GM12878 (cell line): ENCODE measurements at regions not wholly inside any gene's neighbourhood (a gene's known extent, or its start where the extent isn't known, plus 50 kb on each side); places are given as distances from the start of the nearest gene placed in this dataset.

Experiments used
- ATAC-seq: fragments of 200-7000 bp; cut with Tn5 transposase; 3 replicates; pipeline ENCODE4 v1.9.1; 2020; ENCODE audit warnings: mild to moderate bottlenecking, moderate library complexity
- BruUV-seq: library from RNA; stranded (reverse); fragments of 400-500 nt; replicated peaks from 2 replicates; lab custom pipeline; 2021; lab: Mats Ljungman, UMichigan
- CTCF ChIA-PET: fragments of 300-600 bp; sonication (Branson Sonifier 250); formaldehyde crosslinking; extraction: SDS; loops from one replicate; lab custom pipeline; 2021; ENCODE audit warnings: inconsistent platforms; lab: Yijun Ruan, JAX
- POLR2A ChIA-PET: fragments of 350-600 bp; formaldehyde crosslinking; extraction: SDS; loops from one replicate; lab custom pipeline; 2021; ENCODE audit warnings: inconsistent platforms; lab: Charles Lee
- RAD21 ChIA-PET: fragments of 300-600 bp; sonication (Branson Sonifier 250); formaldehyde crosslinking; loops from one replicate; lab custom pipeline; 2023; ENCODE audit warnings: antibody characterized with exemption; ENCODE audit not compliant: unreplicated experiment; lab: Charles Lee
- SMC1A ChIA-PET: fragments of 300-600 bp; sonication (Branson Sonifier 250); formaldehyde crosslinking; loops from one replicate; lab custom pipeline; 2023; ENCODE audit not compliant: unreplicated experiment, uncharacterized antibody; lab: Charles Lee
- DNase-seq: peaks from one replicate; pipeline ENCODE4 v3.0.0-alpha.2; 2011; ENCODE audit warnings: low read depth, low spot score
- FAIRE-seq: peaks from 3 replicates; lab custom pipeline; 2011; peaks lifted over from hg19 to GRCh38; lab: Jason Lieb, UNC
- H2AFZ ChIP-seq: 2 replicates; pipeline ENCODE4 v1.6.0; 2011; ENCODE audit warnings: low read depth, low read length, control low read depth; ENCODE audit not compliant: control insufficient read depth
- H3K27ac ChIP-seq: 2 replicates; pipeline ENCODE4 v1.5.1; 2011; ENCODE audit warnings: control low read depth; ENCODE audit not compliant: control insufficient read depth, insufficient read depth
- H3K27me3 ChIP-seq, 2 experiments: replicated peaks in 1 of 2; 2 replicates each; pipeline versions ENCODE4 v1.6.0 to v1.6.1; 2011; ENCODE audit warnings: low read length in 1 of 2; ENCODE audit not compliant: control insufficient read depth in 2 of 2, insufficient read depth in 2 of 2
- H3K36me3 ChIP-seq, 2 experiments: 2 replicates each; pipeline ENCODE4 v1.5.1; 2011; ENCODE audit warnings: low read length in 1 of 2; ENCODE audit not compliant: control insufficient read depth in 2 of 2, insufficient read depth in 2 of 2
- H3K4me1 ChIP-seq: 2 replicates; pipeline ENCODE4 v1.6.1; 2011; ENCODE audit warnings: mild to moderate bottlenecking, low read length, moderate library complexity, mixed read lengths; ENCODE audit not compliant: control insufficient read depth, insufficient read depth
- H3K4me2 ChIP-seq: 2 replicates; pipeline ENCODE4 v1.6.0; 2011; ENCODE audit warnings: control low read depth; ENCODE audit not compliant: control insufficient read depth, insufficient read depth
- H3K4me3 ChIP-seq: fragments of 200-600 bp; sonication (generic); 2 replicates; pipeline ENCODE4 v1.5.1; 2016
- H3K79me2 ChIP-seq: 2 replicates; pipeline ENCODE4 v1.6.0; 2011; ENCODE audit warnings: low read length; ENCODE audit not compliant: control insufficient read depth, insufficient read depth
- H3K9ac ChIP-seq: 2 replicates; pipeline ENCODE4 v1.8.0; 2011; ENCODE audit warnings: low read length, control low read depth, mixed read lengths; ENCODE audit not compliant: control insufficient read depth, insufficient read depth
- H3K9me3 ChIP-seq: replicated peaks from 3 replicates; pipeline ENCODE4 v1.5.1; 2011; ENCODE audit warnings: mild to moderate bottlenecking, low read length; ENCODE audit not compliant: control insufficient read depth, insufficient read depth
- H4K20me1 ChIP-seq: 2 replicates; pipeline ENCODE4 v1.6.0; 2011; ENCODE audit not compliant: control insufficient read depth, insufficient read depth
- BACH1 ChIP-seq: fragments of 450-650 bp; IDR thresholded peaks from 2 replicates; pipeline ENCODE4 v1.6.1; 2017; ENCODE audit warnings: mild to moderate bottlenecking, borderline replicate concordance
- BHLHE40 ChIP-seq, 2 experiments: fragments of 450-650 bp in 1 of 2; IDR thresholded peaks; 2 replicates each; pipeline ENCODE4 v1.6.1; 2011 to 2017; ENCODE audit warnings: low read depth in 2 of 2, borderline replicate concordance in 1 of 2, improper control_type of control experiment in 1 of 2, low read length in 1 of 2, mild to moderate bottlenecking in 1 of 2
- CBX3 ChIP-seq: fragments of 200-600 bp; sonication (generic); IDR thresholded peaks from 2 replicates; pipeline ENCODE4 v1.6.1; 2016; ENCODE audit warnings: low read depth, borderline replicate concordance
- CHD1 ChIP-seq: IDR thresholded peaks from 2 replicates; pipeline ENCODE4 v1.6.1; 2012; ENCODE audit warnings: low read depth, low read length, improper control_type of control experiment
- CREM ChIP-seq: IDR thresholded peaks from 2 replicates; pipeline ENCODE4 v1.6.1; 2014; ENCODE audit warnings: antibody characterized with exemption, low read depth
- ESRRA ChIP-seq: IDR thresholded peaks from 2 replicates; pipeline ENCODE4 v1.6.1; 2012; ENCODE audit warnings: mild to moderate bottlenecking, low read length, improper control_type of control experiment
- HCFC1 ChIP-seq: fragments of 150-350 bp; IDR thresholded peaks from 2 replicates; pipeline ENCODE4 v1.6.1; 2014; ENCODE audit warnings: low read length
- MTA3 ChIP-seq: IDR thresholded peaks from 2 replicates; pipeline ENCODE4 v1.6.1; 2012; ENCODE audit warnings: low read length, inconsistent platforms, borderline replicate concordance
- MYC ChIP-seq: IDR thresholded peaks from 2 replicates; pipeline ENCODE4 v1.6.1; 2011; ENCODE audit warnings: mild to moderate bottlenecking, low read length, moderate library complexity, inconsistent platforms; ENCODE audit not compliant: insufficient read depth, insufficient replicate concordance, insufficient read length, severe bottlenecking
- NFYB ChIP-seq: IDR thresholded peaks from 2 replicates; pipeline ENCODE4 v1.6.1; 2011; ENCODE audit warnings: low read depth, mild to moderate bottlenecking, low read length, improper control_type of control experiment, moderate library complexity; ENCODE audit not compliant: insufficient read depth
- NR2C1 ChIP-seq: fragments of 450-650 bp; IDR thresholded peaks from 2 replicates; pipeline ENCODE4 v1.6.1; 2017; ENCODE audit warnings: antibody characterized with exemption, mild to moderate bottlenecking, moderate library complexity
- NR2F1 ChIP-seq: fragments of 450-650 bp; conservative IDR thresholded peaks from 2 replicates; pipeline ENCODE4 v1.6.1; 2017; ENCODE audit warnings: mild to moderate bottlenecking
- NRF1 ChIP-seq: conservative IDR thresholded peaks from 2 replicates; pipeline ENCODE4 v1.6.1; 2011; ENCODE audit warnings: mild to moderate bottlenecking, low read depth, low read length, improper control_type of control experiment
- PBX3 ChIP-seq: IDR thresholded peaks from 2 replicates; pipeline ENCODE4 v1.6.1; 2011; ENCODE audit warnings: mild to moderate bottlenecking, low read depth, low read length, moderate library complexity; ENCODE audit not compliant: insufficient replicate concordance
- POU2F2 ChIP-seq: IDR thresholded peaks from 3 replicates; pipeline ENCODE4 v1.6.1; 2011; ENCODE audit warnings: low read depth, mild to moderate bottlenecking, low read length, borderline replicate concordance
- TCF7 ChIP-seq: IDR thresholded peaks from 2 replicates; pipeline ENCODE4 v1.6.1; 2014; ENCODE audit warnings: antibody characterized with exemption, borderline replicate concordance
- ZBTB4 ChIP-seq: fragments of 450-650 bp; formaldehyde crosslinking; IDR thresholded peaks from 2 replicates; pipeline ENCODE4 v1.4.0; 2022; ENCODE audit warnings: mild to moderate bottlenecking, moderate library complexity
- WGBS: methylation state at CpG from one replicate; pipeline ENCODE4 v1.1.6; 2016; ENCODE audit warnings: low lambda C conversion rate; ENCODE audit not compliant: insufficient replicate concordance, insufficient coverage; ENCODE audit errors: missing lambda C conversion rate; 5-methylcytosine and 5-hydroxymethylcytosine counted together
- in situ Hi-C: fragments of 300-500 bp; cut with MboI; formaldehyde crosslinking; loops from 9 replicates; pipeline ENCODE4 v1.14.3; 2018; ENCODE audit warnings: mixed read lengths
- intact Hi-C: fragments of 100-400 bp; cut with micrococcal nuclease; formaldehyde crosslinking; loops from one replicate; pipeline ENCODE4 v1.14.2; 2022; ENCODE audit not compliant: unreplicated experiment

- no peak for TF ChIP-seq TCF7
- TF ChIP-seq BHLHE40 (IDR thresholded peaks at IDR 0.05; ENCODE audit: borderline replicate concordance in 1 of 2, low read depth in 2 of 2, low read length in 1 of 2) = no peak
- no peak for TF ChIP-seq PBX3
- TF ChIP-seq NRF1 = no peak
- TF ChIP-seq CREM = no peak
- no peak for TF ChIP-seq NR2C1
- no peak for TF ChIP-seq ZBTB4 (CRISPR knock-in tag)
- no peak for TF ChIP-seq NFYB
- no peak for TF ChIP-seq CBX3
- no peak for TF ChIP-seq MYC
- TF ChIP-seq ESRRA = no peak
- no peak for TF ChIP-seq MTA3
- TF ChIP-seq NR2F1 = no peak
- no peak for TF ChIP-seq HCFC1
- TF ChIP-seq CHD1 = no peak
- TF ChIP-seq BACH1 = no peak
- no peak for TF ChIP-seq POU2F2
- TF ChIP-seq, all 136 proteins: peak for 0
- intact Hi-C loops = no loop called here
- SMC1A ChIA-PET = no interaction called here
- RAD21 ChIA-PET = no interaction called here
- FAIRE-seq (no peak), DNase-seq (no peak), ATAC-seq (no peak)
- no peaks in the 10 kb centered on the region for H3K79me2 ChIP-seq
- no peaks in the 10 kb centered on the region for H4K20me1 ChIP-seq
- no peaks in the 10 kb centered on the region for H3K27me3 ChIP-seq
- no peak overlapping the region for H3K4me2 ChIP-seq
- no peak overlapping the region for H3K27ac ChIP-seq
- CTCF ChIA-PET = no interaction called here
- no peak overlapping the region for H2AFZ ChIP-seq
- H3K4me1 ChIP-seq = no peaks in the 10 kb centered on the region
- WGBS = 40% methylated on average over 1 of the region's 1 CpG
- no peak overlapping the region for H3K4me3 ChIP-seq
- POLR2A ChIA-PET = no interaction called here
- H3K9me3 ChIP-seq = no peaks in the 10 kb centered on the region
- H3K36me3 ChIP-seq = no peaks in the 10 kb centered on the region
- BruUV-seq = no TSS peak
- in situ Hi-C loops = no loop called here
- H3K9ac ChIP-seq = no peak overlapping the region
Measured at GRCh38 chr5:18602402-18602801, 968.1 kb downstream of the TAF11L14 start.
